ENCODE measurements at regions not wholly inside any gene's neighbourhood (a gene's known extent, or its start where the extent isn't known, plus 50 kb on each side); places are given as distances from the start of the nearest gene placed in this dataset.
"Not testable (repeated sequence)": the region's sequence is repeated elsewhere in the genome, so short reads cannot be mapped to it uniquely, and the experiment has no call there.

GRCh38 chr13:54737211-54737610 is 1708.6 kb downstream of the OLFM4 start:
- peak; percentile 2 for DNase-seq

GRCh38 chr13:54742984-54743383 is 1714.4 kb downstream of the OLFM4 start:
- no peak for DNase-seq

- no peak for DNase-seq
These were observed 1716.1 kb downstream of the OLFM4 start for GRCh38 chr13:54744747-54745146.

- no peak for DNase-seq
These were observed 1721.9 kb downstream of the OLFM4 start for GRCh38 chr13:54750521-54750920.

- no peak for DNase-seq
These were observed 1730.2 kb downstream of the OLFM4 start for GRCh38 chr13:54758795-54759194.

GRCh38 chr13:54768214-54768613 is 1739.6 kb downstream of the OLFM4 start:
- DNase-seq = no peak

- DNase-seq = no peak
These were observed 1747.0 kb downstream of the OLFM4 start for GRCh38 chr13:54775501-54776191.

- no peak for DNase-seq
These were observed 1759.1 kb downstream of the OLFM4 start for GRCh38 chr13:54787754-54788153.

- no peak for DNase-seq
These were observed 1771.1 kb downstream of the OLFM4 start for GRCh38 chr13:54799621-54800226.

- no peak for DNase-seq
These were observed 1773.6 kb downstream of the OLFM4 start for GRCh38 chr13:54802226-54802625.

GRCh38 chr13:54805743-54806142 is 1777.1 kb downstream of the OLFM4 start:
- no peak for DNase-seq

- DNase-seq = not testable (repeated sequence)
These were observed 1793.4 kb downstream of the OLFM4 start for GRCh38 chr13:54821938-54822470.

- not testable (repeated sequence) for DNase-seq
These were observed 1800.9 kb downstream of the OLFM4 start for GRCh38 chr13:54829391-54830068.

GRCh38 chr13:54836273-54836672 is 1807.7 kb downstream of the OLFM4 start:
- DNase-seq = no peak

GRCh38 chr13:54841682-54842081 is 1813.1 kb downstream of the OLFM4 start:
- DNase-seq = no peak

GRCh38 chr13:54845351-54845965 is 1816.8 kb downstream of the OLFM4 start:
- DNase-seq = no peak

- no peak for DNase-seq
These were observed 1824.2 kb downstream of the OLFM4 start for GRCh38 chr13:54852831-54853230.

GRCh38 chr13:54859827-54860226 is 1831.2 kb downstream of the OLFM4 start:
- no peak for DNase-seq

GRCh38 chr13:54875111-54875510 is 1846.5 kb downstream of the OLFM4 start:
- DNase-seq = no peak

GRCh38 chr13:54879036-54879435 is 1850.4 kb downstream of the OLFM4 start:
- no peak for DNase-seq

GRCh38 chr13:54884682-54885081 is 1856.1 kb downstream of the OLFM4 start:
- DNase-seq = no peak

- no peak for DNase-seq
These were observed 1862.4 kb downstream of the OLFM4 start for GRCh38 chr13:54890976-54891375.

- no peak for DNase-seq
These were observed 1872.7 kb downstream of the OLFM4 start for GRCh38 chr13:54901316-54901715.

Data from activated gamma-delta T cell (primary cell).